ENCODE measurements at regions not wholly inside any gene's neighbourhood (a gene's known extent, or its start where the extent isn't known, plus 50 kb on each side); places are given as distances from the start of the nearest gene placed in this dataset.

DNA sequence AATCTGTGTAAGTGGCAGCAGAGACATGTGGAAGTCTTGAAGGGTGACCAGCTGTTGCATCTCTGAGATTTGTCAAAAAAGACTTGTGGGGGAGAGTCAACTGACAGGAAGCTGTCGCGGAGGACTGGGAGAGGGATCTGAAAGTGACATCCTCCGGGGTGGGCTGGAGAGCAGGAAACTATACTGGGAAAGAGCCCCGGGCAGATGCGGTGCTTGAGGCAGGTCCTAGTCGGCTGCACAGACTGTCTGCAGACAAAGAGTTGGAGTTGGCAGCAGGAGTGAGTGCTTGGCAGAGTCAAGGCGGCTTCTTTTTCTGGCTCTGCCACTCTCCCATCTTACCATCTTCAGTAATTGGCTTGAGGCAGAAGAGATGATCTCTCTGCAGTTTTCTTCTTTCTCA lies 294.0 kb upstream of the C1orf87 start (continued):
- TF ChIP-seq, protein P1, sequence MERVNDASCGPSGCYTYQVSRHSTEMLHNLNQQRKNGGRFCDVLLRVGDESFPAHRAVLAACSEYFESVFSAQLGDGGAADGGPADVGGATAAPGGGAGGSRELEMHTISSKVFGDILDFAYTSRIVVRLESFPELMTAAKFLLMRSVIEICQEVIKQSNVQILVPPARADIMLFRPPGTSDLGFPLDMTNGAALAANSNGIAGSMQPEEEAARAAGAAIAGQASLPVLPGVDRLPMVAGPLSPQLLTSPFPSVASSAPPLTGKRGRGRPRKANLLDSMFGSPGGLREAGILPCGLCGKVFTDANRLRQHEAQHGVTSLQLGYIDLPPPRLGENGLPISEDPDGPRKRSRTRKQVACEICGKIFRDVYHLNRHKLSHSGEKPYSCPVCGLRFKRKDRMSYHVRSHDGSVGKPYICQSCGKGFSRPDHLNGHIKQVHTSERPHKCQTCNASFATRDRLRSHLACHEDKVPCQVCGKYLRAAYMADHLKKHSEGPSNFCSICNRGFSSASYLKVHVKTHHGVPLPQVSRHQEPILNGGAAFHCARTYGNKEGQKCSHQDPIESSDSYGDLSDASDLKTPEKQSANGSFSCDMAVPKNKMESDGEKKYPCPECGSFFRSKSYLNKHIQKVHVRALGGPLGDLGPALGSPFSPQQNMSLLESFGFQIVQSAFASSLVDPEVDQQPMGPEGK (CRISPR knock-in tag; IDR thresholded peaks at IDR 0.05; ENCODE audit: borderline replicate concordance), result no peak

DNA sequence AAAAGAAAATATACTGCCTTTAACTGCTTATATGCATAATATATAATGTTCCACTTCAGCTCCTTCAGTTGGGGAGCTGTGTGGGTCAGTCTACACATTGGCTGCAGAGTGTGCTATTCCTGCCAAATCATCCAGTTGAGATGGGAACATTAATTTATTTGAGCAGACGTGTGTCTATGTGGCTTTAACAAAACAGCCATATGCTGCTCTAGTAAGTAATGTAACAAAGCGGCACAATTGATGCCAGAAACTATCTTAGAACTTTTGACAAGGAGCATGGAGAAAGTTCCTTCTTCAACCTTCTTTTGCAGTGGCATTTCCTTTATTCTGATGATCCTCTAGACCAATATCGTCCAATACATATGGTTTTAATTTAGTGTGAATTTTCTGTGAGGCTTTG lies 285.9 kb upstream of the C1orf87 start:
- TF ChIP-seq ZC3H10 (CRISPR knock-in tag; IDR thresholded peaks at IDR 0.05) (no peak), CSDC2 (CRISPR knock-in tag; IDR thresholded peaks at IDR 0.05) (no peak), ZNF70 (CRISPR knock-in tag; IDR thresholded peaks at IDR 0.05) (no peak), TOX (CRISPR knock-in tag; IDR thresholded peaks at IDR 0.05; ENCODE audit: borderline replicate concordance) (no peak), PPARA (CRISPR knock-in tag; IDR thresholded peaks at IDR 0.05; ENCODE audit: borderline replicate concordance) (no peak), GLIS3 (CRISPR knock-in tag; IDR thresholded peaks at IDR 0.05) (no peak), ZNF565 (CRISPR knock-in tag; conservative IDR thresholded peaks at IDR 0.05; ENCODE audit: low read depth) (no peak)
- TF ChIP-seq, protein P2, sequence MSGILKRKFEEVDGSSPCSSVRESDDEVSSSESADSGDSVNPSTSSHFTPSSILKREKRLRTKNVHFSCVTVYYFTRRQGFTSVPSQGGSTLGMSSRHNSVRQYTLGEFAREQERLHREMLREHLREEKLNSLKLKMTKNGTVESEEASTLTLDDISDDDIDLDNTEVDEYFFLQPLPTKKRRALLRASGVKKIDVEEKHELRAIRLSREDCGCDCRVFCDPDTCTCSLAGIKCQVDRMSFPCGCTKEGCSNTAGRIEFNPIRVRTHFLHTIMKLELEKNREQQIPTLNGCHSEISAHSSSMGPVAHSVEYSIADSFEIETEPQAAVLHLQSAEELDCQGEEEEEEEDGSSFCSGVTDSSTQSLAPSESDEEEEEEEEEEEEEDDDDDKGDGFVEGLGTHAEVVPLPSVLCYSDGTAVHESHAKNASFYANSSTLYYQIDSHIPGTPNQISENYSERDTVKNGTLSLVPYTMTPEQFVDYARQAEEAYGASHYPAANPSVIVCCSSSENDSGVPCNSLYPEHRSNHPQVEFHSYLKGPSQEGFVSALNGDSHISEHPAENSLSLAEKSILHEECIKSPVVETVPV (CRISPR knock-in tag; IDR thresholded peaks at IDR 0.05), result no peak
- TF ChIP-seq, protein P3, sequence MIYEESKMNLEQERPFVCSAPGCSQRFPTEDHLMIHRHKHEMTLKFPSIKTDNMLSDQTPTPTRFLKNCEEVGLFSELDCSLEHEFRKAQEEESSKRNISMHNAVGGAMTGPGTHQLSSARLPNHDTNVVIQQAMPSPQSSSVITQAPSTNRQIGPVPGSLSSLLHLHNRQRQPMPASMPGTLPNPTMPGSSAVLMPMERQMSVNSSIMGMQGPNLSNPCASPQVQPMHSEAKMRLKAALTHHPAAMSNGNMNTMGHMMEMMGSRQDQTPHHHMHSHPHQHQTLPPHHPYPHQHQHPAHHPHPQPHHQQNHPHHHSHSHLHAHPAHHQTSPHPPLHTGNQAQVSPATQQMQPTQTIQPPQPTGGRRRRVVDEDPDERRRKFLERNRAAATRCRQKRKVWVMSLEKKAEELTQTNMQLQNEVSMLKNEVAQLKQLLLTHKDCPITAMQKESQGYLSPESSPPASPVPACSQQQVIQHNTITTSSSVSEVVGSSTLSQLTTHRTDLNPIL (CRISPR knock-in tag; IDR thresholded peaks at IDR 0.05; ENCODE audit: low read depth), result no peak
- TF ChIP-seq, protein P4, sequence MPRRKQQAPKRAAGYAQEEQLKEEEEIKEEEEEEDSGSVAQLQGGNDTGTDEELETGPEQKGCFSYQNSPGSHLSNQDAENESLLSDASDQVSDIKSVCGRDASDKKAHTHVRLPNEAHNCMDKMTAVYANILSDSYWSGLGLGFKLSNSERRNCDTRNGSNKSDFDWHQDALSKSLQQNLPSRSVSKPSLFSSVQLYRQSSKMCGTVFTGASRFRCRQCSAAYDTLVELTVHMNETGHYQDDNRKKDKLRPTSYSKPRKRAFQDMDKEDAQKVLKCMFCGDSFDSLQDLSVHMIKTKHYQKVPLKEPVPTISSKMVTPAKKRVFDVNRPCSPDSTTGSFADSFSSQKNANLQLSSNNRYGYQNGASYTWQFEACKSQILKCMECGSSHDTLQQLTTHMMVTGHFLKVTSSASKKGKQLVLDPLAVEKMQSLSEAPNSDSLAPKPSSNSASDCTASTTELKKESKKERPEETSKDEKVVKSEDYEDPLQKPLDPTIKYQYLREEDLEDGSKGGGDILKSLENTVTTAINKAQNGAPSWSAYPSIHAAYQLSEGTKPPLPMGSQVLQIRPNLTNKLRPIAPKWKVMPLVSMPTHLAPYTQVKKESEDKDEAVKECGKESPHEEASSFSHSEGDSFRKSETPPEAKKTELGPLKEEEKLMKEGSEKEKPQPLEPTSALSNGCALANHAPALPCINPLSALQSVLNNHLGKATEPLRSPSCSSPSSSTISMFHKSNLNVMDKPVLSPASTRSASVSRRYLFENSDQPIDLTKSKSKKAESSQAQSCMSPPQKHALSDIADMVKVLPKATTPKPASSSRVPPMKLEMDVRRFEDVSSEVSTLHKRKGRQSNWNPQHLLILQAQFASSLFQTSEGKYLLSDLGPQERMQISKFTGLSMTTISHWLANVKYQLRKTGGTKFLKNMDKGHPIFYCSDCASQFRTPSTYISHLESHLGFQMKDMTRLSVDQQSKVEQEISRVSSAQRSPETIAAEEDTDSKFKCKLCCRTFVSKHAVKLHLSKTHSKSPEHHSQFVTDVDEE (CRISPR knock-in tag; IDR thresholded peaks at IDR 0.05), result no peak
- ATAC-seq, result no peak

DNA sequence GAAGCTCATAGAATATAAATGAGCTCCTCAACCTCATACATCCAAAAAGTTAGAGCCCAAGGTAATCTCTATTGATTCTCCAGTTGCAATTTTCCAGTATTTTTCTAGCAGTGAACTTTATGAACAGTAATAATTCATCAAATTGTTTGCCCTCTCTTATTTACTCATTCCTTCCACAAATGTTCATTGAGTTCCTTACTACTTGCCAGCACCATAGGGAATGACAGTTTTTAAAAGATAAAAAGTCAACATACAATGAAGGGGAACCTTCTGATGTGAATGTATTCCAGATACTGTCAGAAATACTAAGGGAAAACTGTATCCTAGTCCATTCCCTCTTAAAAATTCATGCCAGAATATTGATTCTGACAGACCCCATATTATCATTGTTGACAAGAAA lies 277.0 kb upstream of the C1orf87 start:
- ATAC-seq, result no peak
- no peak for TF ChIP-seq TCF4 (CRISPR knock-in tag; IDR thresholded peaks at IDR 0.05; ENCODE audit: borderline replicate concordance)
- TF ChIP-seq GLIS3 (CRISPR knock-in tag; IDR thresholded peaks at IDR 0.05), result no peak
- no peak for TF ChIP-seq ZFP30 (CRISPR knock-in tag; IDR thresholded peaks at IDR 0.05)
- TF ChIP-seq ZNF8 (CRISPR knock-in tag; IDR thresholded peaks at IDR 0.05), result no peak
- no peak for TF ChIP-seq ISL1 (CRISPR knock-in tag; IDR thresholded peaks at IDR 0.05)

DNA sequence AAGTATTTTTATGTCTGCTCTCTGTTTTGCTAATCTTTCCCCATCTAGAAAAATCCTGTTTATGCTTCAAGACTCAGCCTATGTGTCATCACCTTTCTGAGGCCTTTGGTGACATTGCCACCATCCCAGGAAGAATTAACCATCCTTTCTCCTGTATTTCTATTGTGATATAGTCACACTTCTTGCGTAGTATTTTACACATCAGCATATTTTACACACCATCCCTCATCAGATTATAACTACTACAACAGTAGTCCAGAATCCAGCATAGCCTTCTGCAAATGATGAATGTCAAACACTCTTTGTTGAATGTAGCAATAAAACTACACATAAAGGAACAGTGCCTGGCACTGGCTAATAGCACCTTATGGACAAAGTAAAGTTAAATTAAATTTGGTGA lies 275.3 kb upstream of the C1orf87 start:
- no peak for ATAC-seq
- TF ChIP-seq RARB (CRISPR knock-in tag; IDR thresholded peaks at IDR 0.05) (no peak), PPARA (CRISPR knock-in tag; IDR thresholded peaks at IDR 0.05; ENCODE audit: borderline replicate concordance) (no peak), ZNF565 (CRISPR knock-in tag; conservative IDR thresholded peaks at IDR 0.05; ENCODE audit: low read depth) (no peak), OSR1 (CRISPR knock-in tag; IDR thresholded peaks at IDR 0.05) (no peak), TOX (CRISPR knock-in tag; IDR thresholded peaks at IDR 0.05; ENCODE audit: borderline replicate concordance) (no peak), ZNF70 (CRISPR knock-in tag; IDR thresholded peaks at IDR 0.05) (no peak), ISL1 (CRISPR knock-in tag; IDR thresholded peaks at IDR 0.05) (no peak), SNAI2 (CRISPR knock-in tag; IDR thresholded peaks at IDR 0.05) (no peak), ZFP30 (CRISPR knock-in tag; IDR thresholded peaks at IDR 0.05) (no peak), ZC3H10 (CRISPR knock-in tag; IDR thresholded peaks at IDR 0.05) (no peak), ZNF8 (CRISPR knock-in tag; IDR thresholded peaks at IDR 0.05) (no peak), ARNTL (CRISPR knock-in tag; IDR thresholded peaks at IDR 0.05; ENCODE audit: borderline replicate concordance, low read depth) (no peak), CSDC2 (CRISPR knock-in tag; IDR thresholded peaks at IDR 0.05) (no peak)
- TF ChIP-seq, protein P3 (CRISPR knock-in tag; IDR thresholded peaks at IDR 0.05; ENCODE audit: low read depth), result no peak
- TF ChIP-seq, protein P5, sequence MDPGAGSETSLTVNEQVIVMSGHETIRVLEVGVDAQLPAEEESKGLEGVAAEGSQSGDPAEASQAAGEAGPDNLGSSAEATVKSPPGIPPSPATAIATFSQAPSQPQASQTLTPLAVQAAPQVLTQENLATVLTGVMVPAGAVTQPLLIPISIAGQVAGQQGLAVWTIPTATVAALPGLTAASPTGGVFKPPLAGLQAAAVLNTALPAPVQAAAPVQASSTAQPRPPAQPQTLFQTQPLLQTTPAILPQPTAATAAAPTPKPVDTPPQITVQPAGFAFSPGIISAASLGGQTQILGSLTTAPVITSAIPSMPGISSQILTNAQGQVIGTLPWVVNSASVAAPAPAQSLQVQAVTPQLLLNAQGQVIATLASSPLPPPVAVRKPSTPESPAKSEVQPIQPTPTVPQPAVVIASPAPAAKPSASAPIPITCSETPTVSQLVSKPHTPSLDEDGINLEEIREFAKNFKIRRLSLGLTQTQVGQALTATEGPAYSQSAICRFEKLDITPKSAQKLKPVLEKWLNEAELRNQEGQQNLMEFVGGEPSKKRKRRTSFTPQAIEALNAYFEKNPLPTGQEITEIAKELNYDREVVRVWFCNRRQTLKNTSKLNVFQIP (CRISPR knock-in tag; IDR thresholded peaks at IDR 0.05; ENCODE audit: borderline replicate concordance, low read depth), result no peak
- TF ChIP-seq, protein P2 (CRISPR knock-in tag; IDR thresholded peaks at IDR 0.05), result no peak
